ENCODE measurements at regions not wholly inside any gene's neighbourhood (a gene's known extent, or its start where the extent isn't known, plus 50 kb on each side); places are given as distances from the start of the nearest gene placed in this dataset.

GRCh38 chr10:60494774-60495173 lies 105.1 kb upstream of the ANK3 start:
- TF ChIP-seq, protein P1, sequence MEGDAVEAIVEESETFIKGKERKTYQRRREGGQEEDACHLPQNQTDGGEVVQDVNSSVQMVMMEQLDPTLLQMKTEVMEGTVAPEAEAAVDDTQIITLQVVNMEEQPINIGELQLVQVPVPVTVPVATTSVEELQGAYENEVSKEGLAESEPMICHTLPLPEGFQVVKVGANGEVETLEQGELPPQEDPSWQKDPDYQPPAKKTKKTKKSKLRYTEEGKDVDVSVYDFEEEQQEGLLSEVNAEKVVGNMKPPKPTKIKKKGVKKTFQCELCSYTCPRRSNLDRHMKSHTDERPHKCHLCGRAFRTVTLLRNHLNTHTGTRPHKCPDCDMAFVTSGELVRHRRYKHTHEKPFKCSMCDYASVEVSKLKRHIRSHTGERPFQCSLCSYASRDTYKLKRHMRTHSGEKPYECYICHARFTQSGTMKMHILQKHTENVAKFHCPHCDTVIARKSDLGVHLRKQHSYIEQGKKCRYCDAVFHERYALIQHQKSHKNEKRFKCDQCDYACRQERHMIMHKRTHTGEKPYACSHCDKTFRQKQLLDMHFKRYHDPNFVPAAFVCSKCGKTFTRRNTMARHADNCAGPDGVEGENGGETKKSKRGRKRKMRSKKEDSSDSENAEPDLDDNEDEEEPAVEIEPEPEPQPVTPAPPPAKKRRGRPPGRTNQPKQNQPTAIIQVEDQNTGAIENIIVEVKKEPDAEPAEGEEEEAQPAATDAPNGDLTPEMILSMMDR (IDR thresholded peaks at IDR 0.05): no peak
- no peak for TF ChIP-seq POLR2A (IDR thresholded peaks at IDR 0.05)

Data from adrenal gland (tissue), 5 donors.